Brain microvascular endothelial cell (primary cell): ENCODE measurements at regions not wholly inside any gene's neighbourhood (a gene's known extent, or its start where the extent isn't known, plus 50 kb on each side); places are given as distances from the start of the nearest gene placed in this dataset.

ENCODE experiments used
- DNase-seq: peaks from one replicate; pipeline ENCODE4 v3.0.0-alpha.2; 2020
- H3K27ac ChIP-seq: fragments of 250-450 bp; sonication (Bioruptor Pico); 2 replicates; pipeline ENCODE4 v1.5.1; 2020; ENCODE audit warnings: mild to moderate bottlenecking, moderate library complexity
- H3K27me3 ChIP-seq: fragments of 250-450 bp; sonication (Bioruptor Pico); replicated peaks from 2 replicates; pipeline ENCODE4 v1.5.1; 2020; ENCODE audit warnings: mild to moderate bottlenecking
- H3K36me3 ChIP-seq: fragments of 250-450 bp; sonication (Bioruptor Pico); replicated peaks from 2 replicates; pipeline ENCODE4 v1.5.1; 2020; ENCODE audit warnings: mild to moderate bottlenecking
- H3K4me3 ChIP-seq: 2 replicates; pipeline ENCODE4 v1.5.1; 2011; ENCODE audit warnings: low read depth, mild to moderate bottlenecking, control low read depth, low read length, moderate library complexity
- in situ Hi-C: cut with HindIII; loops from 2 replicates; pipeline ENCODE4 v1.10.0; 2017; ENCODE audit warnings: low sequenced_read_pairs, low pct_ligation_motif_present
- TF ChIP-seq, protein P1 (sequence below): IDR thresholded peaks from 2 replicates; pipeline ENCODE4 v1.5.1; 2011; ENCODE audit warnings: low read depth, mild to moderate bottlenecking, moderate library complexity, low read length, control low read depth, inconsistent platforms; ENCODE audit errors: missing control alignments

DNA sequence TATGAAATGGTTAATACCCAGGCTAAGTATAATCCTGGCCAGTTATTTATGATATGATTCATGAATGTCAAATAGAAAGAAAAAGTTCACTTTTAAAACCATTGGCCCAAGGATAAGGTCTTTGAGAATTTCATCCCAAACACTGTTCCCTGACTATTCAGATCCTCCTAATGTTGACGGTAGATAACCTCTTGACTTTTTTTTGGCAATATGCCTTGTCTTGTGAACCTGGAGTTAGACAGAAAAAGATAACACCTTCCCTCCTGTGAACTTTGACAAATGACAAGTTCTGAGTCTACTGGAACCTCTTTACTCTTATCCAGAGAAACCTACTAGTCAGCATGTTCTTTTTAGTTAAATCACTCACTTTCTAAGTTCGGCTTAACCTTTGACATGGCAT lies 166.8 kb upstream of the PREP start:
- H3K4me3 ChIP-seq, result no peak overlapping the region
- in situ Hi-C loops, result no loop called here
- DNase-seq, result no peak
- TF ChIP-seq, protein P1, sequence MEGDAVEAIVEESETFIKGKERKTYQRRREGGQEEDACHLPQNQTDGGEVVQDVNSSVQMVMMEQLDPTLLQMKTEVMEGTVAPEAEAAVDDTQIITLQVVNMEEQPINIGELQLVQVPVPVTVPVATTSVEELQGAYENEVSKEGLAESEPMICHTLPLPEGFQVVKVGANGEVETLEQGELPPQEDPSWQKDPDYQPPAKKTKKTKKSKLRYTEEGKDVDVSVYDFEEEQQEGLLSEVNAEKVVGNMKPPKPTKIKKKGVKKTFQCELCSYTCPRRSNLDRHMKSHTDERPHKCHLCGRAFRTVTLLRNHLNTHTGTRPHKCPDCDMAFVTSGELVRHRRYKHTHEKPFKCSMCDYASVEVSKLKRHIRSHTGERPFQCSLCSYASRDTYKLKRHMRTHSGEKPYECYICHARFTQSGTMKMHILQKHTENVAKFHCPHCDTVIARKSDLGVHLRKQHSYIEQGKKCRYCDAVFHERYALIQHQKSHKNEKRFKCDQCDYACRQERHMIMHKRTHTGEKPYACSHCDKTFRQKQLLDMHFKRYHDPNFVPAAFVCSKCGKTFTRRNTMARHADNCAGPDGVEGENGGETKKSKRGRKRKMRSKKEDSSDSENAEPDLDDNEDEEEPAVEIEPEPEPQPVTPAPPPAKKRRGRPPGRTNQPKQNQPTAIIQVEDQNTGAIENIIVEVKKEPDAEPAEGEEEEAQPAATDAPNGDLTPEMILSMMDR, result no peak
- no peak overlapping the region for H3K27ac ChIP-seq
- no peaks in the 10 kb centered on the region for H3K27me3 ChIP-seq
- H3K36me3 ChIP-seq, result no peaks in the 10 kb centered on the region

DNA sequence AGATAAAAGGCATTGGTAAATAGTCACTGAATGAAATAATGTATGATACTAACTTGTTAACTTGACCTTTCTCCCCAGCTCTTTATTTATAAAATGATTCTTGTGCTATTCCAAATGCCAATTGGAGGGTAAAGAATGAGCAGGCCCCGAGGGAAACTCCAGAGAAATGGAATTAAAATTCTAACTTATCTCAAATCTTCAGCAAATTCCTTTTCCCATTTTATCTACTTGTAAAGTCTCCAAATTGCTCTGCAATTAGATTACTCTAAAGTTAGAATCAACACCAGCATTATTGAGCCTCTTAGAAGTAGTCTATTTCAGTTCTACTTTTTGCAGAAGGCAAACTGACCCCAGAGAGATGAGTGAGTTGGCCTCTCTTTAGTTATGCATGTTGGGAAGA lies 165.9 kb upstream of the PREP start:
- in situ Hi-C loops, result no loop called here
- H3K27ac ChIP-seq, result no peak overlapping the region
- no peaks in the 10 kb centered on the region for H3K36me3 ChIP-seq
- H3K4me3 ChIP-seq, result no peak overlapping the region
- no peaks in the 10 kb centered on the region for H3K27me3 ChIP-seq
- DNase-seq, result no peak
- TF ChIP-seq, protein P1, result no peak

DNA sequence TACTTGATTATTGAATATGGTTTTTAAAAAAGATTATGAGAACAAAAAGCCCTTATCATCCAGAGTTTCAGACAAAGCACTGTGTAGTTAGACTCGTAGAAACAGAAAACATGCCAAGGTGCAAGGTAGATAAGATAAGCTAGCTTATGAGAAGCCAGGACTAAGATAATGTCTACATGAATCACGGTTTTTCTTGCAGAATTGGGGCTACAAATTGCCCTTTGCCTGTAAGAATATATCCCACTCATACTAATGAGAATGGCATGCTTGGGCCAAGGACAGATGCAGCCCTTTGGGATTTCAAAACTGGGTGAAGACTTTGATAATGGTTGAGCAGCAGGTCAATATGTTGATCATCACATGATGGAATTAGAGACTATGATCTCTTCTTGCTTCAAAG lies 165.3 kb upstream of the PREP start:
- Histone ChIP-seq H3K27me3 (no peaks in the 10 kb centered on the region), H3K36me3 (no peaks in the 10 kb centered on the region), H3K4me3 (no peak overlapping the region), H3K27ac (no peak overlapping the region)
- TF ChIP-seq, protein P1, result no peak
- DNase-seq, result no peak
- in situ Hi-C loops, result no loop called here

DNA sequence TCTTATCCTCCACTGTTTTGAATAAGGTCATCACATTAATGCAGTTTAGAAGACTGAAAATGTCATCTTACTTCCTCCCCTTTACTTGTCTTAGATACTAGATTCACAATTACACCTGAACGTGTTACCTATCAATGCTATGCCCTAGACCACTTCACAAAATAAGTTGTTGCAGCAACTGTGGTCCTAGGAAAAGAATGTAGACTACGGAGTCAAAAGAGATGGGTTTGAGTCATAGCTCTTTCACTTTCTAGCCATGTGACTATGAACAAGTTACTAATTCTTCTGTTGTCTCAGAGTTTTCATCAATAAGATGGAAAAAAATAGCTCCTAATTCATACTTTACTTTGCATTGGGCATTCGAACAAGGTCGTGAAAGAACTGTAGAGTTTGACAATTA lies 164.3 kb upstream of the PREP start:
- no peak overlapping the region for H3K27ac ChIP-seq
- TF ChIP-seq, protein P1, result no peak
- H3K4me3 ChIP-seq, result no peak overlapping the region
- no peaks in the 10 kb centered on the region for H3K36me3 ChIP-seq
- no peaks in the 10 kb centered on the region for H3K27me3 ChIP-seq
- in situ Hi-C loops, result no loop called here
- DNase-seq, result no peak

DNA sequence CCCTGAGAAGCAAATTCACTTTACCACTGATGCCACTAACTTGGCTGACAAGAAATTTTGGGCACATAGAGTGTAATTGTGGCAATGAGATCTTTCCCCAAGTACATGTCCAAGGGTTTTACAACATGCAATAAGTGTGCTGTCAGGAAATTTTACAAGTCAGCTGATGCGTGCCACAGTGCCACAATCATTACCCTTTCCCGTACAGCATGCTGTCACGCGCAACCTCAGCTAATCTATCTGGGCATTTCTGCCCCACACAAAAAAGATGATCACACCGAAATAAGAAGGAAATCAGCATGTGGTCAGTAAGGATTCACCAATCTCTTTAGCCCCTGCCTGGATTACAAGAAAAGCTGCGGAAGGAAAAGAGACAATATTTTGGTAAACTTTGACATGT lies 163.6 kb upstream of the PREP start:
- Histone ChIP-seq H3K27me3 (no peaks in the 10 kb centered on the region), H3K36me3 (no peaks in the 10 kb centered on the region), H3K4me3 (no peak overlapping the region), H3K27ac (no peak overlapping the region)
- no peak for DNase-seq
- TF ChIP-seq, protein P1, result no peak
- in situ Hi-C loops, result no loop called here

DNA sequence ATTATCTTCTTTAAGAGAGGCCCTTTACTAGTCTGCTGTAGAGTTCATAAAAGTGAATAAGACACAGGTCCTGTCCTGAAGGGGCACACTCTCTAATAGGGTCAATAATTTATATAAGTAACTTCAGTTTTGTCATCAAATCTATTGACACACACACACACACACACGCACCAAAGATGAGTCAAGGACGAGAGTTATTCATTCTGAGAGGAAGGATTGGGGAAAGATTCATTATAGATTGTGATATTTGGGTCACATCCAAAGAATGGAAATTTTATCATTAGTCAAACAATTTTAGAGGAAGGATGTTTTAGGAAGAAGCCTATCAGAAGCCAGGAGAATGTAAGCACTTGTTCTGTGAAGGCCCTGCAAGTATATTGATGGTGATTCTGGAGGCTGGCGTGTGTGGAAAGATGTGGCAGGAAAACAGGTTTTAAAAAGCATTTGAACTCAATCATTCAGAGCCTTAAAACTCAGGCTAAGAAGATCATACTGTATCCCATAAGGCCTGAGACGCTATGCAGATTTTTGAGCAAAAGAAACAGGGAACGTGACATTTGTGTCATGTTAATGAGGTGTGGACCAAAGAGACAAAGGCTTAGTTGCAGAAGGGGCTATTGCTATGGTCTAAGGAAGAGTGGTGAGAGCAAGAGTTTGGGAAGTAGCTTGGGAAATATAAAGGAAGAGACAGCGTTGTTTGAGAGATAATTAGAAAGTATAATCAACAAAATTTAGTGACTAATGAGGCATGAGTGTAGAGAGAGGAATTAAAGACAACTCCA lies 161.4 kb upstream of the PREP start:
- Histone ChIP-seq H3K27me3 (no peaks in the 10 kb centered on the region), H3K27ac (no peak overlapping the region), H3K4me3 (no peak overlapping the region), H3K36me3 (no peaks in the 10 kb centered on the region)
- TF ChIP-seq, protein P1, result no peak
- no peak for DNase-seq
- in situ Hi-C loops, result no loop called here
